A549 (cell line): ENCODE measurements at regions not wholly inside any gene's neighbourhood (a gene's known extent, or its start where the extent isn't known, plus 50 kb on each side); places are given as distances from the start of the nearest gene placed in this dataset.

ENCODE experiments used
- BHLHE40 ChIP-seq: IDR thresholded peaks from 2 replicates; pipeline ENCODE4 v1.6.1; 2012; ENCODE audit warnings: low read depth, low read length, inconsistent platforms
- EP300 ChIP-seq, 2 experiments: fragments of >200 bp; sonication (Bioruptor Twin); formaldehyde crosslinking; IDR thresholded peaks; 2 replicates in 1 of 2; 3 replicates in 1 of 2; pipeline ENCODE4 v1.6.1; 2016 to 2017
- ESRRA ChIP-seq: fragments of 150-350 bp; IDR thresholded peaks from 2 replicates; pipeline ENCODE4 v1.6.1; 2014; ENCODE audit warnings: mild to moderate bottlenecking, low read length, borderline replicate concordance
- HMGXB4 ChIP-seq: fragments of 250-450 bp; sonication (Bioruptor Pico); IDR thresholded peaks from 2 replicates; pipeline ENCODE4 v1.5.0; 2021; ENCODE audit warnings: mild to moderate bottlenecking, moderate library complexity, borderline replicate concordance
- MAX ChIP-seq: IDR thresholded peaks from 2 replicates; pipeline ENCODE4 v1.6.1; 2012
- NR3C1 ChIP-seq: fragments of >200 bp; sonication (Bioruptor Twin); formaldehyde crosslinking; IDR thresholded peaks from 3 replicates; pipeline ENCODE4 v1.6.1; 2017
- POLR2A ChIP-seq: IDR thresholded peaks from 2 replicates; pipeline ENCODE4 v1.6.1; 2012; ENCODE audit warnings: mild to moderate bottlenecking, low read length
- SMC3 ChIP-seq: fragments of >200 bp; sonication (Bioruptor Twin); formaldehyde crosslinking; IDR thresholded peaks from 3 replicates; pipeline ENCODE4 v1.6.1; 2018; ENCODE audit warnings: inconsistent platforms
- ZFP36 ChIP-seq: fragments of 450-650 bp; IDR thresholded peaks from 2 replicates; pipeline ENCODE4 v1.6.1; 2014; ENCODE audit warnings: borderline replicate concordance; ENCODE audit not compliant: partially characterized antibody
- TF ChIP-seq, protein P1 (sequence below): fragments of >200 bp; sonication (Bioruptor Twin); formaldehyde crosslinking; IDR thresholded peaks from 3 replicates; pipeline ENCODE4 v1.5.1; 2016
- TF ChIP-seq, protein P2 (sequence below): fragments of 200-600 bp; sonication (generic); IDR thresholded peaks from 2 replicates; pipeline ENCODE4 v1.6.1; 2016; ENCODE audit warnings: antibody characterized with exemption, mild to moderate bottlenecking, moderate library complexity
- TF ChIP-seq, protein P3 (sequence below): IDR thresholded peaks from 2 replicates; pipeline ENCODE4 v1.6.1; 2012

GRCh38 chr6:77290798-77291197 lies 172.5 kb downstream of the HTR1B start:
- TF ChIP-seq SMC3 (no peak), POLR2A (no peak), NR3C1 (no peak), ZFP36 (no peak), HMGXB4 (CRISPR knock-in tag) (no peak), EP300 (IDR thresholded peaks at IDR 0.05) (no peak), BHLHE40 (no peak), MAX (no peak), ESRRA (no peak)
- TF ChIP-seq, protein P1, sequence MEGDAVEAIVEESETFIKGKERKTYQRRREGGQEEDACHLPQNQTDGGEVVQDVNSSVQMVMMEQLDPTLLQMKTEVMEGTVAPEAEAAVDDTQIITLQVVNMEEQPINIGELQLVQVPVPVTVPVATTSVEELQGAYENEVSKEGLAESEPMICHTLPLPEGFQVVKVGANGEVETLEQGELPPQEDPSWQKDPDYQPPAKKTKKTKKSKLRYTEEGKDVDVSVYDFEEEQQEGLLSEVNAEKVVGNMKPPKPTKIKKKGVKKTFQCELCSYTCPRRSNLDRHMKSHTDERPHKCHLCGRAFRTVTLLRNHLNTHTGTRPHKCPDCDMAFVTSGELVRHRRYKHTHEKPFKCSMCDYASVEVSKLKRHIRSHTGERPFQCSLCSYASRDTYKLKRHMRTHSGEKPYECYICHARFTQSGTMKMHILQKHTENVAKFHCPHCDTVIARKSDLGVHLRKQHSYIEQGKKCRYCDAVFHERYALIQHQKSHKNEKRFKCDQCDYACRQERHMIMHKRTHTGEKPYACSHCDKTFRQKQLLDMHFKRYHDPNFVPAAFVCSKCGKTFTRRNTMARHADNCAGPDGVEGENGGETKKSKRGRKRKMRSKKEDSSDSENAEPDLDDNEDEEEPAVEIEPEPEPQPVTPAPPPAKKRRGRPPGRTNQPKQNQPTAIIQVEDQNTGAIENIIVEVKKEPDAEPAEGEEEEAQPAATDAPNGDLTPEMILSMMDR, result no peak
- TF ChIP-seq, protein P2, sequence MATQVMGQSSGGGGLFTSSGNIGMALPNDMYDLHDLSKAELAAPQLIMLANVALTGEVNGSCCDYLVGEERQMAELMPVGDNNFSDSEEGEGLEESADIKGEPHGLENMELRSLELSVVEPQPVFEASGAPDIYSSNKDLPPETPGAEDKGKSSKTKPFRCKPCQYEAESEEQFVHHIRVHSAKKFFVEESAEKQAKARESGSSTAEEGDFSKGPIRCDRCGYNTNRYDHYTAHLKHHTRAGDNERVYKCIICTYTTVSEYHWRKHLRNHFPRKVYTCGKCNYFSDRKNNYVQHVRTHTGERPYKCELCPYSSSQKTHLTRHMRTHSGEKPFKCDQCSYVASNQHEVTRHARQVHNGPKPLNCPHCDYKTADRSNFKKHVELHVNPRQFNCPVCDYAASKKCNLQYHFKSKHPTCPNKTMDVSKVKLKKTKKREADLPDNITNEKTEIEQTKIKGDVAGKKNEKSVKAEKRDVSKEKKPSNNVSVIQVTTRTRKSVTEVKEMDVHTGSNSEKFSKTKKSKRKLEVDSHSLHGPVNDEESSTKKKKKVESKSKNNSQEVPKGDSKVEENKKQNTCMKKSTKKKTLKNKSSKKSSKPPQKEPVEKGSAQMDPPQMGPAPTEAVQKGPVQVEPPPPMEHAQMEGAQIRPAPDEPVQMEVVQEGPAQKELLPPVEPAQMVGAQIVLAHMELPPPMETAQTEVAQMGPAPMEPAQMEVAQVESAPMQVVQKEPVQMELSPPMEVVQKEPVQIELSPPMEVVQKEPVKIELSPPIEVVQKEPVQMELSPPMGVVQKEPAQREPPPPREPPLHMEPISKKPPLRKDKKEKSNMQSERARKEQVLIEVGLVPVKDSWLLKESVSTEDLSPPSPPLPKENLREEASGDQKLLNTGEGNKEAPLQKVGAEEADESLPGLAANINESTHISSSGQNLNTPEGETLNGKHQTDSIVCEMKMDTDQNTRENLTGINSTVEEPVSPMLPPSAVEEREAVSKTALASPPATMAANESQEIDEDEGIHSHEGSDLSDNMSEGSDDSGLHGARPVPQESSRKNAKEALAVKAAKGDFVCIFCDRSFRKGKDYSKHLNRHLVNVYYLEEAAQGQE, result no peak
- TF ChIP-seq, protein P3, sequence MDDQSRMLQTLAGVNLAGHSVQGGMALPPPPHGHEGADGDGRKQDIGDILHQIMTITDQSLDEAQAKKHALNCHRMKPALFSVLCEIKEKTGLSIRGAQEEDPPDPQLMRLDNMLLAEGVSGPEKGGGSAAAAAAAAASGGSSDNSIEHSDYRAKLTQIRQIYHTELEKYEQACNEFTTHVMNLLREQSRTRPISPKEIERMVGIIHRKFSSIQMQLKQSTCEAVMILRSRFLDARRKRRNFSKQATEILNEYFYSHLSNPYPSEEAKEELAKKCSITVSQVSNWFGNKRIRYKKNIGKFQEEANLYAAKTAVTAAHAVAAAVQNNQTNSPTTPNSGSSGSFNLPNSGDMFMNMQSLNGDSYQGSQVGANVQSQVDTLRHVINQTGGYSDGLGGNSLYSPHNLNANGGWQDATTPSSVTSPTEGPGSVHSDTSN, result no peak
